Activated CD8-positive, alpha-beta T cell treated with anti-CD3 and anti-CD28 coated beads for 36 hours (primary cell): ENCODE measurements at regions not wholly inside any gene's neighbourhood (a gene's known extent, or its start where the extent isn't known, plus 50 kb on each side); places are given as distances from the start of the nearest gene placed in this dataset.

ENCODE experiments used
- ATAC-seq: fragments of 200-7000 bp; cut with Tn5 transposase; one replicate; pipeline ENCODE4 v1.10.0; 2021; ENCODE audit warnings: mild to moderate bottlenecking, moderate library complexity
- CTCF ChIA-PET: fragments of 350-600 bp; sonication (Branson Sonifier 250); formaldehyde crosslinking; loops from one replicate; lab custom pipeline; 2021; ENCODE audit warnings: antibody characterized with exemption; lab: Charles Lee
- POLR2A ChIA-PET: fragments of 350-600 bp; sonication (Branson Sonifier 250); formaldehyde crosslinking; loops from one replicate; lab custom pipeline; 2021; ENCODE audit warnings: antibody characterized with exemption; lab: Charles Lee
- DNase-seq: peaks from one replicate; pipeline ENCODE4 v3.0.0-alpha.2; 2020
- H3K27ac Mint-ChIP-seq: one replicate; pipeline ENCODE4 v1.8.0; 2021; ENCODE audit warnings: mild to moderate bottlenecking, mixed read lengths
- H3K27me3 Mint-ChIP-seq: one replicate; pipeline ENCODE4 v1.8.0; 2021; ENCODE audit warnings: mixed read lengths
- H3K36me3 Mint-ChIP-seq: one replicate; pipeline ENCODE4 v1.8.0; 2021; ENCODE audit warnings: low read depth, mixed read lengths
- H3K4me1 Mint-ChIP-seq: one replicate; pipeline ENCODE4 v1.8.0; 2021; ENCODE audit warnings: low read depth, mixed read lengths
- H3K4me3 Mint-ChIP-seq: one replicate; pipeline ENCODE4 v1.8.0; 2021; ENCODE audit warnings: mild to moderate bottlenecking, moderate library complexity, mixed read lengths
- H3K9me3 Mint-ChIP-seq: one replicate; pipeline ENCODE4 v1.8.0; 2021; ENCODE audit warnings: mixed read lengths
- CTCF ChIP-seq: fragments of 200-600 bp; IDR thresholded peaks from one replicate; pipeline ENCODE4 v1.8.0; 2022; ENCODE audit warnings: antibody characterized with exemption, mild to moderate bottlenecking
- intact Hi-C: fragments of 100-400 bp; cut with micrococcal nuclease; formaldehyde crosslinking; loops from one replicate; pipeline ENCODE4 v1.10.0; 2022

- Mint-ChIP-seq H3K27me3 (no peaks in the 10 kb centered on the region), H3K27ac (no peak overlapping the region), H3K4me1 (no peaks in the 10 kb centered on the region), H3K36me3 (no peaks in the 10 kb centered on the region), H3K4me3 (no peak overlapping the region), H3K9me3 (no peaks in the 10 kb centered on the region)
- DNase-seq: no peak
- no peak for ATAC-seq
- POLR2A ChIA-PET: no interaction called here
- CTCF ChIA-PET: no interaction called here
- intact Hi-C loops: no loop called here
- no peak for TF ChIP-seq CTCF
Measured at GRCh38 chr9:80352967-80353366, 781.2 kb downstream of the TLE4 start.

- H3K27ac Mint-ChIP-seq: no peak overlapping the region
- H3K9me3 Mint-ChIP-seq: no peaks in the 10 kb centered on the region
Measured at GRCh38 chr9:80351612-80352011, 779.8 kb downstream of the TLE4 start.

GRCh38 chr9:80326105-80326504 is 754.3 kb downstream of the TLE4 start:
- Mint-ChIP-seq H3K4me3 (no peak overlapping the region), H3K36me3 (no peaks in the 10 kb centered on the region), H3K9me3 (no peaks in the 10 kb centered on the region), H3K4me1 (no peaks in the 10 kb centered on the region), H3K27ac (no peak overlapping the region), H3K27me3 (no peaks in the 10 kb centered on the region)
- no peak for ATAC-seq
- no peak for TF ChIP-seq CTCF
- intact Hi-C loops: no loop called here
- DNase-seq: no peak
- CTCF ChIA-PET: no interaction called here
- POLR2A ChIA-PET: no interaction called here

More at GRCh38 chr9:80351612-80352011, 779.8 kb downstream of the TLE4 start:
- Mint-ChIP-seq H3K4me1 (no peaks in the 10 kb centered on the region), H3K4me3 (no peak overlapping the region), H3K27me3 (no peaks in the 10 kb centered on the region), H3K36me3 (no peaks in the 10 kb centered on the region)
- ChIA-PET POLR2A (no interaction called here), CTCF (no interaction called here)
- intact Hi-C loops: no loop called here
- DNase-seq: no peak
- no peak for TF ChIP-seq CTCF
- ATAC-seq: no peak

GRCh38 chr9:80320916-80321315 is 749.2 kb downstream of the TLE4 start:
- Mint-ChIP-seq H3K4me3 (no peak overlapping the region), H3K36me3 (no peaks in the 10 kb centered on the region), H3K9me3 (no peaks in the 10 kb centered on the region), H3K27me3 (no peaks in the 10 kb centered on the region), H3K4me1 (no peaks in the 10 kb centered on the region), H3K27ac (no peak overlapping the region)
- no peak for ATAC-seq
- DNase-seq: no peak
- no peak for TF ChIP-seq CTCF
- POLR2A ChIA-PET: no interaction called here
- CTCF ChIA-PET: no interaction called here
- intact Hi-C loops: no loop called here

- no peaks in the 10 kb centered on the region for H3K36me3 Mint-ChIP-seq
- TF ChIP-seq CTCF: no peak
- no peaks in the 10 kb centered on the region for H3K27me3 Mint-ChIP-seq
- DNase-seq (no peak), ATAC-seq (no peak)
- H3K27ac Mint-ChIP-seq: no peak overlapping the region
- POLR2A ChIA-PET: no interaction called here
- H3K4me3 Mint-ChIP-seq: no peak overlapping the region
- H3K9me3 Mint-ChIP-seq: no peaks in the 10 kb centered on the region
- H3K4me1 Mint-ChIP-seq: no peaks in the 10 kb centered on the region
- intact Hi-C loops: no loop called here
- CTCF ChIA-PET: no interaction called here
Measured at GRCh38 chr9:80320480-80320879, 748.7 kb downstream of the TLE4 start.
